ENCODE measurements at regions not wholly inside any gene's neighbourhood (a gene's known extent, or its start where the extent isn't known, plus 50 kb on each side); places are given as distances from the start of the nearest gene placed in this dataset.

GRCh38 chr6:21887231-21888185 is 294.0 kb downstream of the SOX4 start:
- H2BK12ac ChIP-seq (ENCODE audit: low read length): peak overlapping the region; percentile 70
- H3K27me3 ChIP-seq (ENCODE audit: insufficient read depth, low read length): no peaks in the 10 kb centered on the region
- H4K12ac ChIP-seq (ENCODE audit: low read depth, low read length): no peak overlapping the region
- peaks cover 7 to 18% of the 10 kb centered on the region in 2 experiments for H3K4me1 ChIP-seq (ENCODE audit: control insufficient read depth in 1 of 2, insufficient read depth in 2 of 2, low read length in 2 of 2)
- H2BK5ac ChIP-seq (ENCODE audit: low read depth, low read length, poor library complexity): peak overlapping the region; percentile 10
- peak in 1 of 2 donors; percentile 19 for DNase-seq
- H3K14ac ChIP-seq (ENCODE audit: low read length): peak overlapping the region; percentile 59
- peaks cover 0 to 7% of the 10 kb centered on the region in 2 experiments for H3K36me3 ChIP-seq (ENCODE audit: control insufficient read depth in 1 of 2, insufficient read depth in 2 of 2, low read length in 2 of 2)
- H2AK5ac ChIP-seq (ENCODE audit: low read length): peak overlapping the region; percentile 18
- H3K27ac ChIP-seq (ENCODE audit: low read depth, low read length): peak overlapping the region; percentile 99
- H3K9me3 ChIP-seq (ENCODE audit: insufficient read depth, low read depth, low read length): no peaks in the 10 kb centered on the region
- H2BK120ac ChIP-seq (ENCODE audit: insufficient read depth, low read length, poor library complexity): peak overlapping the region; percentile 48
- WGBS (ENCODE audit: extremely low coverage, insufficient coverage, insufficient read length): no CpG with 5 or more reads among the region's 15 CpGs
- peak overlapping the region; percentile 64 for H4K91ac ChIP-seq (ENCODE audit: low read depth, low read length)
- H3K79me2 ChIP-seq (ENCODE audit: control insufficient read depth, insufficient read depth, low read length, poor library complexity): no peaks in the 10 kb centered on the region
- no peak overlapping the region for H3K23ac ChIP-seq (ENCODE audit: low read length)
- no peak overlapping the region for H2AFZ ChIP-seq (ENCODE audit: insufficient read depth, low read length, poor library complexity)
- no peak overlapping the region for H3K9ac ChIP-seq (ENCODE audit: low read length)
- H3K4me3 ChIP-seq (ENCODE audit: low read depth, low read length): no peak overlapping the region
- peaks cover 37% of the 10 kb centered on the region for H3K79me1 ChIP-seq (ENCODE audit: low read length)
- H3K4me2 ChIP-seq (ENCODE audit: low read length): peak overlapping the region; percentile 21
- peak overlapping the region; percentile 65 for H3K4ac ChIP-seq (ENCODE audit: low read depth, low read length)
- H4K8ac ChIP-seq (ENCODE audit: low read depth, low read length): peak overlapping the region; percentile 70
- peak overlapping the region; percentile 81 for H3K18ac ChIP-seq (ENCODE audit: low read length)

- Histone ChIP-seq H3K79me1 (ENCODE audit: low read length) (peaks cover 20% of the 10 kb centered on the region), H3K27ac (ENCODE audit: low read depth, low read length) (no peak overlapping the region), H2BK5ac (ENCODE audit: low read depth, low read length, poor library complexity) (no peak overlapping the region), H2BK12ac (ENCODE audit: low read length) (no peak overlapping the region), H2AK5ac (ENCODE audit: low read length) (no peak overlapping the region), H3K4ac (ENCODE audit: low read depth, low read length) (no peak overlapping the region), H3K79me2 (ENCODE audit: control insufficient read depth, insufficient read depth, low read length, poor library complexity) (no peaks in the 10 kb centered on the region), H3K9ac (ENCODE audit: low read length) (no peak overlapping the region), H4K12ac (ENCODE audit: low read depth, low read length) (no peak overlapping the region), H3K14ac (ENCODE audit: low read length) (no peak overlapping the region), H4K91ac (ENCODE audit: low read depth, low read length) (no peak overlapping the region), H3K4me3 (ENCODE audit: low read depth, low read length) (no peak overlapping the region), H3K9me3 (ENCODE audit: insufficient read depth, low read depth, low read length) (no peaks in the 10 kb centered on the region), H3K4me2 (ENCODE audit: low read length) (no peak overlapping the region), H2AFZ (ENCODE audit: insufficient read depth, low read length, poor library complexity) (no peak overlapping the region), H3K4me1 (ENCODE audit: control insufficient read depth in 1 of 2, insufficient read depth in 2 of 2, low read length in 2 of 2) (peaks cover 7 to 12% of the 10 kb centered on the region in 2 experiments), H3K23ac (ENCODE audit: low read length) (no peak overlapping the region), H3K18ac (ENCODE audit: low read length) (no peak overlapping the region), H3K27me3 (ENCODE audit: insufficient read depth, low read length) (no peaks in the 10 kb centered on the region), H3K36me3 (ENCODE audit: control insufficient read depth in 1 of 2, insufficient read depth in 2 of 2, low read length in 2 of 2) (peaks cover 0 to 7% of the 10 kb centered on the region in 2 experiments), H4K8ac (ENCODE audit: low read depth, low read length) (no peak overlapping the region), H2BK120ac (ENCODE audit: insufficient read depth, low read length, poor library complexity) (no peak overlapping the region)
- WGBS (ENCODE audit: extremely low coverage, insufficient coverage, insufficient read length): no CpG with 5 or more reads among the region's 3 CpGs
- DNase-seq: no peak
Observed at GRCh38 chr6:21891080-21891479, 297.5 kb downstream of the SOX4 start.

GRCh38 chr6:21893793-21894192 is 300.2 kb downstream of the SOX4 start:
- peaks cover 3% of the 10 kb centered on the region for H3K79me1 ChIP-seq (ENCODE audit: low read length)
- no peak overlapping the region for H4K91ac ChIP-seq (ENCODE audit: low read depth, low read length)
- no peak overlapping the region for H3K4me3 ChIP-seq (ENCODE audit: low read depth, low read length)
- H2AK5ac ChIP-seq (ENCODE audit: low read length): no peak overlapping the region
- H3K79me2 ChIP-seq (ENCODE audit: control insufficient read depth, insufficient read depth, low read length, poor library complexity): no peaks in the 10 kb centered on the region
- WGBS (ENCODE audit: extremely low coverage, insufficient coverage, insufficient read length): no CpG with 5 or more reads among the region's 4 CpGs
- no peak overlapping the region for H2BK12ac ChIP-seq (ENCODE audit: low read length)
- H3K23ac ChIP-seq (ENCODE audit: low read length): no peak overlapping the region
- H3K4me1 ChIP-seq (ENCODE audit: control insufficient read depth in 1 of 2, insufficient read depth in 2 of 2, low read length in 2 of 2): peaks cover 2 to 3% of the 10 kb centered on the region in 2 experiments
- H3K36me3 ChIP-seq (ENCODE audit: control insufficient read depth in 1 of 2, insufficient read depth in 2 of 2, low read length in 2 of 2): peaks cover 0 to 5% of the 10 kb centered on the region in 2 experiments
- no peak overlapping the region for H4K8ac ChIP-seq (ENCODE audit: low read depth, low read length)
- no peak overlapping the region for H3K27ac ChIP-seq (ENCODE audit: low read depth, low read length)
- no peaks in the 10 kb centered on the region for H3K27me3 ChIP-seq (ENCODE audit: insufficient read depth, low read length)
- DNase-seq: no peak
- no peaks in the 10 kb centered on the region for H3K9me3 ChIP-seq (ENCODE audit: insufficient read depth, low read depth, low read length)
- no peak overlapping the region for H3K18ac ChIP-seq (ENCODE audit: low read length)
- H3K4ac ChIP-seq (ENCODE audit: low read depth, low read length): no peak overlapping the region
- H2AFZ ChIP-seq (ENCODE audit: insufficient read depth, low read length, poor library complexity): no peak overlapping the region
- H3K9ac ChIP-seq (ENCODE audit: low read length): no peak overlapping the region
- H2BK120ac ChIP-seq (ENCODE audit: insufficient read depth, low read length, poor library complexity): no peak overlapping the region
- H3K4me2 ChIP-seq (ENCODE audit: low read length): no peak overlapping the region
- no peak overlapping the region for H3K14ac ChIP-seq (ENCODE audit: low read length)
- H2BK5ac ChIP-seq (ENCODE audit: low read depth, low read length, poor library complexity): no peak overlapping the region
- H4K12ac ChIP-seq (ENCODE audit: low read depth, low read length): no peak overlapping the region

GRCh38 chr6:21895555-21895954 is 302.0 kb downstream of the SOX4 start:
- H4K91ac ChIP-seq (ENCODE audit: low read depth, low read length): no peak overlapping the region
- no peak overlapping the region for H3K27ac ChIP-seq (ENCODE audit: low read depth, low read length)
- no peak overlapping the region for H3K4me2 ChIP-seq (ENCODE audit: low read length)
- H3K14ac ChIP-seq (ENCODE audit: low read length): no peak overlapping the region
- no peak overlapping the region for H3K23ac ChIP-seq (ENCODE audit: low read length)
- H2AK5ac ChIP-seq (ENCODE audit: low read length): no peak overlapping the region
- H3K4ac ChIP-seq (ENCODE audit: low read depth, low read length): no peak overlapping the region
- H4K12ac ChIP-seq (ENCODE audit: low read depth, low read length): no peak overlapping the region
- H3K79me2 ChIP-seq (ENCODE audit: control insufficient read depth, insufficient read depth, low read length, poor library complexity): no peaks in the 10 kb centered on the region
- H4K8ac ChIP-seq (ENCODE audit: low read depth, low read length): no peak overlapping the region
- no CpG with 5 or more reads among the region's 6 CpGs for WGBS (ENCODE audit: extremely low coverage, insufficient coverage, insufficient read length)
- H3K4me3 ChIP-seq (ENCODE audit: low read depth, low read length): no peak overlapping the region
- no peaks in the 10 kb centered on the region for H3K27me3 ChIP-seq (ENCODE audit: insufficient read depth, low read length)
- H2BK5ac ChIP-seq (ENCODE audit: low read depth, low read length, poor library complexity): no peak overlapping the region
- peaks cover 3% of the 10 kb centered on the region for H3K79me1 ChIP-seq (ENCODE audit: low read length)
- DNase-seq: no peak
- H2BK12ac ChIP-seq (ENCODE audit: low read length): no peak overlapping the region
- no peak overlapping the region for H3K18ac ChIP-seq (ENCODE audit: low read length)
- no peaks in the 10 kb centered on the region for H3K9me3 ChIP-seq (ENCODE audit: insufficient read depth, low read depth, low read length)
- H2AFZ ChIP-seq (ENCODE audit: insufficient read depth, low read length, poor library complexity): no peak overlapping the region
- no peak overlapping the region for H2BK120ac ChIP-seq (ENCODE audit: insufficient read depth, low read length, poor library complexity)
- peaks cover 0 to 3% of the 10 kb centered on the region in 2 experiments for H3K4me1 ChIP-seq (ENCODE audit: control insufficient read depth in 1 of 2, insufficient read depth in 2 of 2, low read length in 2 of 2)
- peaks cover 2% of the 10 kb centered on the region in 2 experiments for H3K36me3 ChIP-seq (ENCODE audit: control insufficient read depth in 1 of 2, insufficient read depth in 2 of 2, low read length in 2 of 2)
- no peak overlapping the region for H3K9ac ChIP-seq (ENCODE audit: low read length)

All from trophoblast cell (in vitro differentiated cells and primary cell).